HG03342 (cell line): ENCODE measurements at regions not wholly inside any gene's neighbourhood (a gene's known extent, or its start where the extent isn't known, plus 50 kb on each side); places are given as distances from the start of the nearest gene placed in this dataset.

Experiments used
- ATAC-seq: cut with Tn5 transposase; IDR thresholded peaks from one replicate; pipeline ENCODE4 v1.9.1; 2021; ENCODE audit warnings: mild to moderate bottlenecking, moderate library complexity; ENCODE audit not compliant: unreplicated experiment

- ATAC-seq = no peak
Observed at GRCh38 chr7:46652317-46652716, 731.2 kb upstream of the IGFBP3 start.

- no peak for ATAC-seq
Observed at GRCh38 chr7:46651561-46652088, 730.6 kb upstream of the IGFBP3 start.

- ATAC-seq = no peak
Observed at GRCh38 chr7:46651070-46651469, 730.0 kb upstream of the IGFBP3 start.

GRCh38 chr7:46649876-46650275 is 728.8 kb upstream of the IGFBP3 start:
- no peak for ATAC-seq

- ATAC-seq = no peak
Observed at GRCh38 chr7:46637793-46638735, 717.0 kb upstream of the IGFBP3 start.

GRCh38 chr7:46636022-46636421 is 715.0 kb upstream of the IGFBP3 start:
- ATAC-seq = no peak

GRCh38 chr7:46633630-46634240 is 712.7 kb upstream of the IGFBP3 start:
- ATAC-seq = no peak

GRCh38 chr7:46633200-46633599 is 712.1 kb upstream of the IGFBP3 start:
- no peak for ATAC-seq

- ATAC-seq = no peak
Observed at GRCh38 chr7:46630031-46630430, 709.0 kb upstream of the IGFBP3 start.

GRCh38 chr7:46628389-46628788 is 707.3 kb upstream of the IGFBP3 start:
- ATAC-seq = no peak

- ATAC-seq = no peak
Observed at GRCh38 chr7:46626691-46627310, 705.7 kb upstream of the IGFBP3 start.

GRCh38 chr7:46626261-46626660 is 705.2 kb upstream of the IGFBP3 start:
- no peak for ATAC-seq

- no peak for ATAC-seq
Observed at GRCh38 chr7:46625032-46625431, 704.0 kb upstream of the IGFBP3 start.

GRCh38 chr7:46622251-46622650 is 701.2 kb upstream of the IGFBP3 start:
- ATAC-seq = no peak

- ATAC-seq = no peak
Observed at GRCh38 chr7:46619723-46620310, 698.7 kb upstream of the IGFBP3 start.

GRCh38 chr7:46616636-46617035 is 695.6 kb upstream of the IGFBP3 start:
- ATAC-seq = no peak

- ATAC-seq = no peak
Observed at GRCh38 chr7:46613551-46613950, 692.5 kb upstream of the IGFBP3 start.

GRCh38 chr7:46613116-46613515 is 692.0 kb upstream of the IGFBP3 start:
- ATAC-seq = no peak

- ATAC-seq = no peak
Observed at GRCh38 chr7:46611508-46611907, 690.4 kb upstream of the IGFBP3 start.

GRCh38 chr7:46610746-46611145 is 689.7 kb upstream of the IGFBP3 start:
- ATAC-seq = no peak

- ATAC-seq = no peak
Observed at GRCh38 chr7:46607176-46607575, 686.1 kb upstream of the IGFBP3 start.
